Hypothalamus (tissue), 51 donors: ENCODE measurements at regions not wholly inside any gene's neighbourhood (a gene's known extent, or its start where the extent isn't known, plus 50 kb on each side); places are given as distances from the start of the nearest gene placed in this dataset.
A peak's percentile ranks its signal among the peaks of the same experiment; 100 is the strongest.
"Not testable (repeated sequence)": the region's sequence is repeated elsewhere in the genome, so short reads cannot be mapped to it uniquely, and the experiment has no call there.

Experiments used
- DNase-seq, 51 donors: peaks; one replicate each; lab custom pipeline; 2025; lab: John Stamatoyannopoulos, UW

DNA sequence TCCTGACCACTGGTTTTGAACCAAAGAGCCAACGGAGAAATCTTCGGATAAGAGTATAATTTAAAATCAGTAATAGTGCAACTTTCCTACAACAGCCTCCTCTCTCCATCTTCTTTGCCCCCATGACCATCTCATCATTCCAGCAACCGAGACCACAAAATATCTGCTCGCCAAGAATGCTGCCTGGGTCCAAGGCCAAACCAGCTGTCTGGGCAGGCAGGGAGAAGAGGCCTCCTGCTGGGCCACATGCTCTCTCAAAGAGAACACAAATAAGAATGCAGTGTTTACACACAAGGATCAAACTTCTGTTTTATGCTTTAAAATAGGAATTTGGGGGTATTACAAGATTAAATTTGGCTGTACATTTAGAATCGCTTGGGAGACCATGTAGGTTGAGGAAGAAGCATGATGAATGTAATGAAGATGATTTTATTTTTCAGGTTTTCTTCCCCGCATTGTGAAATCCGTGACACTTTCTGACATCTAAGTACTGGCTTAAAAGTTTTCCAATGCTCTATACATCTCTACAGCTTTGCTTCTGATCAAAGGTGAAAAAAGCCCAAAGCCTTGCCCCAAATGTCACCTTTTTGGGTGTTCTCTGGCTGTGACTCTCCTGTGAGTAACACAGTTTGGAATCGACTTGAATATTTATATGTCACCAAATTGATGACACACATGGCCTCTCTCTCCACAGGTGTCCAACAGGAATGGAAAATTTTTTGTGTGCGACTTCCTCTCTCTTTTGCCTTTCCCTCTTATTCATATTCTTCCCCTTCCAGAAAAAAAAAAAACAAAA lies 79.4 kb upstream of the PROKR2 start:
- DNase-seq, result no peak

DNA sequence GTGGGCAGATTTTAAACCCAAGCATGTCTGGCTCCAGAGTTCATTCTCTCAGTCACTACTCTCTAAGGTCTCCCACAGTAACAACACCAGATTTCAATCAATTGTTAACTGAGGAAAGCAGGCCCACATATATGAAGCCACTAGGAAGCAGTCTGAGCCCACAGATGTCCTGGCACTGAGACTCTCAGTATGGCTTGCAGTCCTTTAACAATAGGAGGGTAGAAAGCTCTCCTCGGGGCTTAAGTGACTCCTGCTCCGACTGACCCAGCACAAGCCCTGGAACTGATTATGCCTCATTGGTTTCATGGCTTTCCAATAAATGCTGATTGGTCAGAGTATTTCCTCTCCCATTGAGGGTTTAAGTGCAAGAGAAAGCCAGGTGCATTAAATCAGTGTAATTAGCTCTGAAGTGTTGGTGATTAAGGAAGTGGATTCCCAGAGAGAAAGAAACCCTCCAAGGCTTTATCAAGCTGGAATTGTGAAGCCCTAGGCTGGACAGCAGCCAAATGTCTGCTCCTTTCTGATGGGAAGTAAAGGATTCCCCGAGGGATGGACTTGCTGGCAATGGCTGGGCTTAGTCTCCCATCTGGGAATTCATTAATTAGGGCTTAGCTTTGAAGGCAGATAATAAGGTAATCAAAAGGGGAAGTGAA lies 76.6 kb upstream of the PROKR2 start:
- DNase-seq, result no peak

GRCh38 chr20:5390720-5391119 lies 74.0 kb upstream of the PROKR2 start:
- no peak for DNase-seq

GRCh38 chr20:5386846-5387245 lies 70.1 kb upstream of the PROKR2 start:
- DNase-seq, result not testable (repeated sequence)

- not testable (repeated sequence) for DNase-seq
These were observed 64.8 kb upstream of the PROKR2 start for GRCh38 chr20:5381527-5381926.

DNA sequence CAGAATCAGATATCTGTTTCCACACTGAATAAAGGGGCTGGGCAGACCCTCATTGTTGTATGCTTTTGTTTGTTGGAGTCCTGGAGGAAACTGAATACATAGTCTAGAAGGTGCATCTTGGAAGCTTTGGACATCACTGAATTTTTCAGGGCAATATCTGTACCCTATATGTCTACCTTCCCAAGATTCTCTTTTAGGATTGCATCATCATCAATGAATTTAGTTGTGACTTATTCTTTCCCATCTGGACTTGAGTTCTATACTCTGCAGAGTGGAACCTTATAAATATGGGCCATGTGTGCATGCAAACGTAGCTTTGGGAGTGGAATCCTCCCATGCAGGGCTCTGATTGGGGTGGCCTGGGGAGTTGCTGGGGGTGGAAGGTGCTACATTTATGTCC lies 60.7 kb upstream of the PROKR2 start:
- DNase-seq, result no peak

GRCh38 chr20:5376228-5376627 lies 59.5 kb upstream of the PROKR2 start:
- DNase-seq, result no peak

DNA sequence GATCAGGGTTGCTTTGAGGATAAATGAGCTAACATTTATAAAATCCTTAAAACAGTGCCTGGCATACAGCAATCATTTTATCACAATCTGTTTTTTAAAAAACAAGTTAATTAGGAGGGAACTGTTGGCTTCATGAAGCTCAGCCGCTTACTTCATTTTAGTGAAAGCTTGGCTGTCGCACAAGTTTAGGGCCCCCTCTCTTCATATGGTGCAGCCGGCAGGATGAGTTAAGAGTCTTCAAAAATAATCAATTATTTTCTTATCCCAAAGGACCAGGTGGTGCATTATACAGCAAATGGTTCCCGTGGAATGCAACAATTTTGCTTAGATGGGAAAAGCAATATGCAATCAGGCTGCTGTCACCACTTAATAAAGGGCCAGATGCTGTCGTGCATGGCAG lies 57.4 kb upstream of the PROKR2 start:
- DNase-seq, result no peak

- no peak for DNase-seq
These were observed 55.6 kb upstream of the PROKR2 start for GRCh38 chr20:5372371-5372770.

- peak in 1 of 51 donors; percentile 0 for DNase-seq
These were observed 52.9 kb upstream of the PROKR2 start for GRCh38 chr20:5369629-5370028.
